DOHH2 (cell line): ENCODE measurements at regions not wholly inside any gene's neighbourhood (a gene's known extent, or its start where the extent isn't known, plus 50 kb on each side); places are given as distances from the start of the nearest gene placed in this dataset.

Source experiments
- CTCF ChIP-seq: fragments of 200-600 bp; sonication (generic); IDR thresholded peaks from one replicate; pipeline ENCODE4 v1.5.1; 2014; ENCODE audit warnings: antibody characterized with exemption, mild to moderate bottlenecking, low read depth, low read length; ENCODE audit not compliant: poor library complexity, severe bottlenecking
- EZH2phosphoT487 ChIP-seq: fragments of 200-600 bp; sonication (generic); IDR thresholded peaks from 2 replicates; pipeline ENCODE4 v1.6.1; 2017; ENCODE audit warnings: borderline replicate concordance, mild to moderate bottlenecking, antibody characterized with exemption, low read length, moderate library complexity, mixed read lengths

GRCh38 chr14:97336179-97336578 is 539.0 kb downstream of the VRK1 start:
- TF ChIP-seq CTCF = no peak
- TF ChIP-seq EZH2phosphoT487 = no peak
